Activated T-helper 1 cell treated with anti-CD3 and anti-CD28 coated beads, Interleukin-12 subunit alpha, Interleukin-12 subunit beta, Interleukin-2, Interleukin-4 antibody, amounts not matched to agents 30 ng/mL and 10 ng/mL and 1 ng/mL, durations not matched to agents 14 hours and 24 hours and 36 hours (primary cell): ENCODE measurements at regions not wholly inside any gene's neighbourhood (a gene's known extent, or its start where the extent isn't known, plus 50 kb on each side); places are given as distances from the start of the nearest gene placed in this dataset.

ENCODE experiments used
- DNase-seq: peaks from one replicate; pipeline ENCODE4 v3.0.0; 2021; ENCODE audit warnings: low spot score
- H3K27ac Mint-ChIP-seq: one replicate; pipeline ENCODE4 v1.8.0; 2021; ENCODE audit warnings: mild to moderate bottlenecking, mixed read lengths
- H3K27me3 Mint-ChIP-seq: one replicate; pipeline ENCODE4 v1.8.0; 2022; ENCODE audit warnings: mild to moderate bottlenecking, moderate library complexity, mixed read lengths; ENCODE audit not compliant: insufficient read depth
- H3K36me3 Mint-ChIP-seq: one replicate; pipeline ENCODE4 v1.8.0; 2021; ENCODE audit warnings: low read depth, mixed read lengths
- H3K4me1 Mint-ChIP-seq: one replicate; pipeline ENCODE4 v1.8.0; 2021; ENCODE audit warnings: low read depth, mixed read lengths
- H3K4me3 Mint-ChIP-seq: one replicate; pipeline ENCODE4 v1.8.0; 2021; ENCODE audit warnings: mild to moderate bottlenecking, moderate library complexity, mixed read lengths
- H3K9me3 Mint-ChIP-seq: one replicate; pipeline ENCODE4 v1.8.0; 2021; ENCODE audit warnings: mixed read lengths
- intact Hi-C: fragments of 100-400 bp; cut with micrococcal nuclease; formaldehyde crosslinking; loops from one replicate; pipeline ENCODE4 v1.15.1; 2024

DNA sequence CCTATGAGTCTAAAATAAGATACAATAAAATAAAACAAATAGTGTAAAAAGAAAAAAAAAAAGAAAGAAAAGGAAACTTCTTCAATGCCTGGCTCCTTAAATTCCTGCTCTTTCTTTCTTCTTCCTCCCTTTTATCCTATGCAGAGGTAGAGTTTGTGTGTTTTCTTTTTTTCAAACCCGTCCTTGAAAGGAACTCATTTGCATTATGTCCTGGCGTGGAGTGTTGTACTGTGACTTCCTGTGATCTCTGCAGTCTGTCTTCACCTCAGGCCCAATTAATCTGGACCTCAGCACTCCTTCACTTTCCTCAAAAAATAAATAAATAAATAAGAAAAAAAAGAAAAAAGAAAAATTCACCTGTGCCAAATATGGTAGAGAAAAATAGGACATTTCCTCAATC lies 541.9 kb upstream of the SPTLC3 start:
- H3K36me3 Mint-ChIP-seq, result no peaks in the 10 kb centered on the region
- no peak overlapping the region for H3K27ac Mint-ChIP-seq
- H3K4me3 Mint-ChIP-seq, result no peak overlapping the region
- H3K27me3 Mint-ChIP-seq, result no peaks in the 10 kb centered on the region
- H3K9me3 Mint-ChIP-seq, result peaks cover 17% of the 10 kb centered on the region
- no peaks in the 10 kb centered on the region for H3K4me1 Mint-ChIP-seq
- no peak for DNase-seq
- intact Hi-C loops, result no loop called here

DNA sequence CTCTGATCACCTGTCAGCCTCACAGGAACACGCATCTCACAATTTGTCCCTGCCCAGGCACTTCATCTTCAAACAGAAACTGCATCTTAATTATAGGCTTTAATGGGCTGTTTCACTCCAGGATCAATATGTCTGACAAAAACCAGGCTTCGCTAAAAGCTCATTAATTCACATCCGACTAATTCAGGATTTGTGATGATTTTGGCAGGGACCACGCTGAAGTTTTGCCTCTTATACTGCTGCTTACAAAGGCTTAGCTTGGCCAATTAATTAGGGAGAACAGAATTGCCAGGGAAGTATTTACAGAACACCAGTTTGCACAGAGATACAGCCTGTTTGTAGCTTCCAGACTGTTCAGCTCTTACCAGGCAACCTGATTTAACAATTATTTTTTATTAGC lies 541.0 kb upstream of the SPTLC3 start:
- Mint-ChIP-seq H3K27me3 (no peaks in the 10 kb centered on the region), H3K9me3 (peaks cover 16% of the 10 kb centered on the region), H3K4me3 (no peak overlapping the region), H3K27ac (no peak overlapping the region), H3K4me1 (no peaks in the 10 kb centered on the region), H3K36me3 (no peaks in the 10 kb centered on the region)
- no peak for DNase-seq
- intact Hi-C loops, result no loop called here

DNA sequence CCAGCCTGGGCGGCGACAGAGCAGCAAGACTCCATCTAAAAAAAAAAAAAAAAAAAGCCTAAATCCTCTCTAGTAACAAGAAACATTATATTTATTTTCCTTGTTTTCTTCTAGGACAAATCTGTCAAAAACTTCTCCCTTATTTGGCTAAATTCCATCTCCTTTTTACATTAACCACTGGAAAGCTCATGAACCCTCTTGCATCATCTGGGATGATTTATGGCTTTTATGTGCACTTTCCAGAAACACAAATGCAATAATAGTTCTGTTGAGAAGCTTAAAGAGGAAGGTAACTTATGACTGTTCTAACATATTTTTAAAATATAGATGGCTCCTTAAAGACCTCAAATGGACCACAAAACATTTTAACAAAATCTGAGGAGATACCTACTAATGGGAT lies 526.1 kb upstream of the SPTLC3 start:
- Mint-ChIP-seq H3K9me3 (peaks cover 25% of the 10 kb centered on the region), H3K27ac (no peak overlapping the region), H3K36me3 (no peaks in the 10 kb centered on the region), H3K4me1 (no peaks in the 10 kb centered on the region), H3K27me3 (no peaks in the 10 kb centered on the region), H3K4me3 (no peak overlapping the region)
- DNase-seq, result no peak
- intact Hi-C loops, result no loop called here

DNA sequence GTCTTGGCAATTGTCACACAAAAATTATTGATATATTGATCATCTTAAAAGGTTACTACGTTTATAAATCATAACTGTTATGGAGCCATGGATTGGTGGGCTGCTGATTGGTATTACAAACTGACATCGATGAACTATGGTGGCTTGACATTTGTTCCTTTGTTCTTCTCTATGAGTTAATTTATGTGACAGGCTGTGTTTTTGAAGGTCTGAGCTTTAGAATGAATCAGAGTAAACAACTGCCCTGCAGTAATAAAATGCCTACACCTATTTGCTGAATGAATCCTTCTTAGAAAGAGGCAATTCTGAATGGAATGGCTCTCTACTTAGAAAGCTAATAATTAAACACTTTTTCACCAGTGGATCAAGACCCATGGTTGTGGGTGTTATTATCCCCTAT lies 506.3 kb upstream of the SPTLC3 start:
- no peak overlapping the region for H3K27ac Mint-ChIP-seq

DNA sequence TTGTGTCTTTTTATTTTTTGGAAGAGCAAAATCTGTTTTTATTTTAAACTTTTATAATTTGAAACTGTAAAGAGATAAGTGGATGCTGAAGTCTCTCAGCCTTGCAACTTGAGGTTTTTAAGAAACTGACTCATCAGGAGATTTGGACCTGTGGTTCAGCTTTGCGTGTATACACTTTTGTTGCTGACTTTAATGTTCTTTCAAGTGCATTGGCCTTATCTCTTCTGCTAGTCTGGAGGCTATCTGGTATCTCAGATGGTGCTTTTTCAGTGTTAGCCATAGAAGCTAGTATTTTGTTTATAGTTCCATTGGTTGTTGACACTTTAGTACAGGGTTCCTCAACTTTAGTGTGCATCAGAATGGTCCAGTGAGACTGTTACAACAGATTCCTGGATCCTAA lies 504.0 kb upstream of the SPTLC3 start:
- peaks cover 10% of the 10 kb centered on the region for H3K9me3 Mint-ChIP-seq
- DNase-seq, result no peak
- H3K4me3 Mint-ChIP-seq, result no peak overlapping the region
- H3K27ac Mint-ChIP-seq, result no peak overlapping the region
- no peaks in the 10 kb centered on the region for H3K36me3 Mint-ChIP-seq
- H3K27me3 Mint-ChIP-seq, result no peaks in the 10 kb centered on the region
- H3K4me1 Mint-ChIP-seq, result no peaks in the 10 kb centered on the region
- intact Hi-C loops, result no loop called here

More for the DNA sequence above, 506.3 kb upstream of the SPTLC3 start:
- DNase-seq, result no peak
- intact Hi-C loops, result no loop called here
- H3K9me3 Mint-ChIP-seq, result peaks cover 16% of the 10 kb centered on the region
- H3K4me1 Mint-ChIP-seq, result no peaks in the 10 kb centered on the region
- no peaks in the 10 kb centered on the region for H3K27me3 Mint-ChIP-seq
- no peaks in the 10 kb centered on the region for H3K36me3 Mint-ChIP-seq
- H3K4me3 Mint-ChIP-seq, result no peak overlapping the region

DNA sequence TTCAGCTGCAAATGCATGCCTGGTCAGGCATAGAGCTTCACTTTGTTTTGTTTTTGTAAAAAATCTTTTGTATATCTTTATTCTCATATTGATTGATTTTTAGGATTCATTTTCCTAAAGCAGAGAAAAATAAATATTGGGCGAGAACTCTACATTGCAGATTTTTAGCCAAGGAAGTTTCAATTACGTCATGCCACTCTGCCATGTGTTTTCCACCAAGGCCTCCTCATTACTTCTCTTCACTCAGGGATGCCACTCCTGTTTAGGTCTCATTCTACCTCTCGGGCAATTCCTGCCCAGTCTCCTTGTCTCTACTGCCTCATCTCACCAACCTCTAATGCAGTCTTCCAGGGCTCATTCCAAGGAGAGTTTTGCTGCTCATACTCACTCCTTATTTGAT lies 497.3 kb upstream of the SPTLC3 start:
- Mint-ChIP-seq H3K36me3 (no peaks in the 10 kb centered on the region), H3K27me3 (no peaks in the 10 kb centered on the region), H3K4me3 (no peak overlapping the region), H3K4me1 (no peaks in the 10 kb centered on the region), H3K27ac (no peak overlapping the region), H3K9me3 (peaks cover 15% of the 10 kb centered on the region)
- DNase-seq, result no peak
- intact Hi-C loops, result no loop called here

DNA sequence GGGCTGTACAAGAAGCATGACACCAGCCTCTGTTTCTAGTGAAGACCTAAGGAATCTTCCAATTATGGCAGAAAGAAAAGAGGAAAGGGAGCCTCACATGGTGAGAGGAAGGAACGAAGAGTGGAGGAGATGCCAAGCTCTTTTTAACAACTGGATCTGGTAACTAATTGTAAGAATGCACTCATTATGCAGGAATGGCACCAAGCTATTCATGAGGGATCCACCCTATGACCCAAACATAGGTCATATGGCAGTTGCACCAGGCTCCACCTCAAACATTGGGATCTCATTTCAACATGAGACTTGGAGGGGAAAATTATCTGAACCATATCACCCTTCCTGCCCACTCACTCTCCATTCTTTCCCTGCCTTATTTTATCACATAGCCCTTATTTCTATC lies 496.0 kb upstream of the SPTLC3 start:
- Mint-ChIP-seq H3K27me3 (no peaks in the 10 kb centered on the region), H3K27ac (no peak overlapping the region), H3K9me3 (peaks cover 12% of the 10 kb centered on the region), H3K4me1 (no peaks in the 10 kb centered on the region), H3K36me3 (no peaks in the 10 kb centered on the region), H3K4me3 (no peak overlapping the region)
- DNase-seq, result no peak
- intact Hi-C loops, result no loop called here

DNA sequence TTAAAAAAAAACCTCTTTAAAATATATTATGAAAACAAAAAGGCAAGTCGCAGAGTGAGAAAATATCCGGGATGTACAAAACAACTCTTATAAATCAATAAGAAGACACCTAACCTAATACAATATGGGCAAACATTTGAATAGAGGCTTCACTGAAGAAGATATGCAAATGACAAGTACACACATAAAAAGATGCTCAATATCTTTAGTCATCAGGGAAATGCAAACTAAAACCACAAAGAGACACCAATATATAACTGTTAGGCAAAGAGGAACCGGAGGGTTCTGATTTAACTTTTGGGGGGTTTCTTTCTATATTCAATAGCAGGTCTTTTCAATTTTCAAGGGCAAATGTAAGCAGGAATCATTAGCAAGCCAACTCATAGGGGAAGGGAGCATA lies 480.7 kb upstream of the SPTLC3 start:
- H3K4me1 Mint-ChIP-seq, result no peaks in the 10 kb centered on the region
- no peaks in the 10 kb centered on the region for H3K36me3 Mint-ChIP-seq
- no peak overlapping the region for H3K27ac Mint-ChIP-seq
- DNase-seq, result no peak
- H3K9me3 Mint-ChIP-seq, result peaks cover 5% of the 10 kb centered on the region
- H3K27me3 Mint-ChIP-seq, result no peaks in the 10 kb centered on the region
- intact Hi-C loops, result no loop called here
- no peak overlapping the region for H3K4me3 Mint-ChIP-seq

DNA sequence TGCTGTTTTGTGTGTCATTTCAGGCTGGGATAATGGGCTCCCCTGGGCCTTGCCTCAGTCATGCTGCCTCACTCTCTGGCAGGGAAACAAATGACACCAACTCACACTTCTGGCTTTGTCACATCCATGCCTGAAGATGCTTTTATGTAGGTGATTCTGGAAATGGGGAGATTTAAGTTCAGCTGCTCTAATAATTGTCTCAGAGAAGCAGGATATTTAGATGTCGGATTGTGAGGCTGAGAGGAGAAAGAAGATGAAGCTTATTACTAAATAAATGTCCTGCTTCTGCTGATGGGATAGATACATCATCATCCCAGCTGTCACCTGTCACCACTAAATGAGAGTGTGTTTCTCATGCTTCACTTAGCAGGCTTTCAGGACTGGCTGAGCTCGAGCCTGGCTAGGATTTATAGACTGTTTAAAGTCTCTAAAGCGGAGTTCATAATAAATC lies 480.2 kb upstream of the SPTLC3 start:
- Mint-ChIP-seq H3K27me3 (no peaks in the 10 kb centered on the region), H3K4me1 (no peaks in the 10 kb centered on the region), H3K4me3 (no peak overlapping the region), H3K36me3 (no peaks in the 10 kb centered on the region), H3K9me3 (peaks cover 8% of the 10 kb centered on the region), H3K27ac (no peak overlapping the region)
- DNase-seq, result no peak
- intact Hi-C loops, result no loop called here

DNA sequence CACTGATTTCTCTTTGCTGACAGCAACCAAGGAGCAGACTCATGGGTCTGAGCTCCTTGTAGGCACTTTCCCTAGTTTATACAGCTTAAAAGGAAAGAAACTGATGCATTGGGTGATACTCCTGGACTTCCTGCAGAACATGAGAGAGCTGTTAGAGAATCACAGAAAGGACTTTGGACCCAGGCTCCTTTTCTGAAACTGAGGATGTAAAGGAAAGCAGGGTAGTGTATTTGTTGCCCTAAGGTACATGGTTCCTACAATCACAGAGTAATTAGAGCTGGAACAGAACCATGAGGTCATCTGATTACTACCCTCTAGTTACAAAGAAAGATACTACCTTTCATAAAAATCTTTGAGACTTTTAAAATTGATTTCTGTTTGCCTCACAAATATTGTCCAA lies 477.1 kb upstream of the SPTLC3 start:
- H3K4me3 Mint-ChIP-seq, result no peak overlapping the region
- H3K4me1 Mint-ChIP-seq, result no peaks in the 10 kb centered on the region
- no peak overlapping the region for H3K27ac Mint-ChIP-seq
- no peaks in the 10 kb centered on the region for H3K27me3 Mint-ChIP-seq
- H3K9me3 Mint-ChIP-seq, result peaks cover 8% of the 10 kb centered on the region
- intact Hi-C loops, result no loop called here
- no peaks in the 10 kb centered on the region for H3K36me3 Mint-ChIP-seq
- no peak for DNase-seq

DNA sequence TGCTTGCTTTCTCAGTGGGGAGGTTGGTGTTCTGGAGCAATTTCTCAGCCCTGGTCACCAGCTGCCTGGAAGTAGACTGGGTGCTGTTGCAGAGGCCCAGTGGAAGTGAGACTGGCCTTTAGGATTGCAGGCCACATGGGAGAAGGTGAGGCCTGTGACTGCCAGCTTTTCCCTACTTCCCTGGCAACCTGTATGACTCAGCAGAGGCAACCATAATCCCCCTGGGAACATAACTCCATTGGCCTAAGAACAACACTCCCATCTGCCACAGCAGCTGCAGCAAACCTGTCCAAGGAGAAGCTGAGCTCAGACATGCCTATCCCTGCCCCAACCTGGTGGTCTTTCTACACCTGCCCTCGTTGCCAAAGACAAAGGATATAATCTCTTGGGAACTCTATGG lies 473.5 kb upstream of the SPTLC3 start:
- no peak for DNase-seq
- H3K4me3 Mint-ChIP-seq, result no peak overlapping the region
- no peaks in the 10 kb centered on the region for H3K36me3 Mint-ChIP-seq
- peaks cover 8% of the 10 kb centered on the region for H3K9me3 Mint-ChIP-seq
- no peaks in the 10 kb centered on the region for H3K4me1 Mint-ChIP-seq
- no peaks in the 10 kb centered on the region for H3K27me3 Mint-ChIP-seq
- no peak overlapping the region for H3K27ac Mint-ChIP-seq
- intact Hi-C loops, result no loop called here

DNA sequence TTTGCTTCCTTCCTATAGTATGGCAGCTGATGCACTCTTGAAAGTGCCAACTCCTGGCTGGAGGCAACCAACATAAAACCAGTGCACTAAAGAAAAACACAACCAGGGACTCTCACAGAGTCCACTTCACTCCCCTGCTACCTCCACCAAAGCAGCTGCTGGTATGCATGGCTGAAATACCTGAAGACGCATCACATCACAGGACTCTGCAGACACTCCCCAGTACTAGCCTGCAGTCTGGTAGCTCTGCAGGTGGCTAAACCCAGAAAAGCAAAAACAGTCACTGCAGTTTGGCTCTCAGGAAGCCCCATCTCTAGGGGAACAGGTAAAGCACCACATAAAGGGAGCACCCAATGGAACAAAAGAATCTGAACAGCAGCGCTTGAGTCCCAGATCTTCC lies 473.0 kb upstream of the SPTLC3 start:
- no peak for DNase-seq
- Mint-ChIP-seq H3K27me3 (no peaks in the 10 kb centered on the region), H3K4me3 (no peak overlapping the region), H3K27ac (no peak overlapping the region), H3K4me1 (no peaks in the 10 kb centered on the region), H3K9me3 (peaks cover 8% of the 10 kb centered on the region), H3K36me3 (no peaks in the 10 kb centered on the region)
- intact Hi-C loops, result no loop called here

DNA sequence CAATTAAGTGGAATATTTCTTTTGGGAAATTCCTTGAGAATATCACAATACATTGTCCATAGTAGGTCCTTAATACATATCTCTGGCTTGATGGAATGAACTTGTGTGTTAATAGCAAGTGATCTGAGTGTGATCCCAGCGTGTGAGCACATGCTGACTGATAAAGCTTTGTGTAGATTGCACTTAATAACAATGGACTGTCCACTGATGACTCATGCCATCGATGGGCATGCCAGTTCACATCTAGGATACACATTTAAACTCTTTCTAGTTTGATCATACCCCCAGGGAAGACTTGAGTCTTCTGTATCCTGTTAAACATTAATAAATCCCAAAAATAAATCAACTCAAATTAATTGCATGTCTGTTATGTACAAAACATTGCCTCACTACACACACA lies 454.3 kb upstream of the SPTLC3 start:
- no peak for DNase-seq
- Mint-ChIP-seq H3K4me3 (no peak overlapping the region), H3K9me3 (peaks cover 3% of the 10 kb centered on the region), H3K27ac (no peak overlapping the region), H3K27me3 (no peaks in the 10 kb centered on the region), H3K36me3 (no peaks in the 10 kb centered on the region), H3K4me1 (no peaks in the 10 kb centered on the region)
- intact Hi-C loops, result no loop called here

DNA sequence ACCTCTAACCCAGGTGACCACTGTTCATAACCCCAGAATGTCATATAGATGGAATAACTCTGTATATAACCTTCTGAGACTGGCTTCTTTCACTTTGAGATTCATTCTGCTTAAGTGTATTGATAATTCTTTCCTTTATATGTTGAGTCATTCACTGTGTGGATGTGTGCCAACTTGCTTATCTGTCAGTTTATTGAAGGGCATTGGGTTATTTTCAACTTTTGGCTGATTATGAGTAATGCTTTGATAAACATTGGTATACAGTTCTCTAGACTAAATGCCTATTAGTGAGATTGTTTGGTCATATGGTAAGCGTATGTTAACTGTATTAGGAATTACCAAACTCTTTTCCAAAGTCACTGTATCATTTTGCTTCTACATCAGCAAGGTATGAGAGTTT lies 453.4 kb upstream of the SPTLC3 start:
- H3K4me1 Mint-ChIP-seq, result no peaks in the 10 kb centered on the region
- H3K27ac Mint-ChIP-seq, result no peak overlapping the region
- no peak overlapping the region for H3K4me3 Mint-ChIP-seq
- peaks cover 3% of the 10 kb centered on the region for H3K9me3 Mint-ChIP-seq
- no peak for DNase-seq
- intact Hi-C loops, result no loop called here
- H3K27me3 Mint-ChIP-seq, result no peaks in the 10 kb centered on the region
- H3K36me3 Mint-ChIP-seq, result no peaks in the 10 kb centered on the region
